GM23248 (cell line): ENCODE measurements at regions not wholly inside any gene's neighbourhood (a gene's known extent, or its start where the extent isn't known, plus 50 kb on each side); places are given as distances from the start of the nearest gene placed in this dataset.

ENCODE experiments used
- EZH2 ChIP-seq: fragments of 200-600 bp; sonication (generic); IDR thresholded peaks from 2 replicates; pipeline ENCODE4 v1.6.1; 2018; ENCODE audit warnings: antibody characterized with exemption, mild to moderate bottlenecking; ENCODE audit not compliant: insufficient read depth, poor library complexity, severe bottlenecking
- EZH2phosphoT487 ChIP-seq: fragments of 200-600 bp; sonication (generic); IDR thresholded peaks from 2 replicates; pipeline ENCODE4 v1.6.1; 2018; ENCODE audit warnings: antibody characterized with exemption, moderate library complexity, mild to moderate bottlenecking, low read depth; ENCODE audit not compliant: insufficient read depth

DNA sequence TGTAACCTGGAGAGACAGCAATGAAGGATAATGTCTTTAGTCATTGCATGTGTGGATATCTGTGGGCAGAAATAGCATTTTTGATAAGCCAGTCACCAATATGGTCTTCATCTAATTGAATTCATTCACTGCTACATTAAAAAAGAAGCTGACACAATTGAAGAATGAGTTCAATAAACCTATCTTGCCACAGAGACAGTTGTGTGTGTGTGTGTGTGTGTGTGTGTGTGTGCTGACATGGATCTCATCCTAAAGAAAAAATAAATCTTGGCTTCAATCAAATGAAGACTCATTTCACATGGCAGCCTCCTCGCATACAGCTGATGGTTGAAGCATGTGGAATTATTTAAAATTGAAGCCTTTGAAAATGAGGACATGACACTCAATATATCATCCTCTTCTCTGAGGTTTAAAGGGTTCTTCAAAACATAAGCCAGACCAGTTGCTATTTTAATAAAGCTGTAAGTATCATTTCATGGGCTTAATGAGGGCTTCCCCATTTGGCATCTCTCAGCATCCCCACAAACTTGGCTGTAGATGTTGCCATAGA, 118.5 kb upstream of the PTPN3 start:
- TF ChIP-seq EZH2 (no peak), EZH2phosphoT487 (no peak)
